ENCODE measurements at regions not wholly inside any gene's neighbourhood (a gene's known extent, or its start where the extent isn't known, plus 50 kb on each side); places are given as distances from the start of the nearest gene placed in this dataset.

- no peak for TF ChIP-seq CREB5 (CRISPR knock-in tag; IDR thresholded peaks at IDR 0.05; ENCODE audit: low read depth)
- no peak for TF ChIP-seq ARNTL (CRISPR knock-in tag; IDR thresholded peaks at IDR 0.05; ENCODE audit: borderline replicate concordance, low read depth)
- ATAC-seq, result no peak
These were observed 114.5 kb downstream of the IRS2 start for GRCh38 chr13:109671919-109672318.

- TF ChIP-seq ISL1 (CRISPR knock-in tag; IDR thresholded peaks at IDR 0.05) (no peak), ESRRG (CRISPR knock-in tag; IDR thresholded peaks at IDR 0.05) (no peak), ARNTL (CRISPR knock-in tag; IDR thresholded peaks at IDR 0.05; ENCODE audit: borderline replicate concordance, low read depth) (no peak), PATZ1 (CRISPR knock-in tag; IDR thresholded peaks at IDR 0.05; ENCODE audit: borderline replicate concordance) (no peak), ZNF565 (CRISPR knock-in tag; conservative IDR thresholded peaks at IDR 0.05; ENCODE audit: low read depth) (no peak), TSHZ2 (CRISPR knock-in tag; IDR thresholded peaks at IDR 0.05) (no peak), BACH2 (CRISPR knock-in tag; IDR thresholded peaks at IDR 0.05; ENCODE audit: borderline replicate concordance) (no peak), PPARA (CRISPR knock-in tag; IDR thresholded peaks at IDR 0.05; ENCODE audit: borderline replicate concordance) (no peak), OSR1 (CRISPR knock-in tag; IDR thresholded peaks at IDR 0.05) (no peak), ZFP30 (CRISPR knock-in tag; IDR thresholded peaks at IDR 0.05) (no peak), SNAI2 (CRISPR knock-in tag; IDR thresholded peaks at IDR 0.05) (no peak), CREB5 (CRISPR knock-in tag; IDR thresholded peaks at IDR 0.05; ENCODE audit: low read depth) (no peak), RARB (CRISPR knock-in tag; IDR thresholded peaks at IDR 0.05) (no peak), ZNF70 (CRISPR knock-in tag; IDR thresholded peaks at IDR 0.05) (no peak), TCF4 (CRISPR knock-in tag; IDR thresholded peaks at IDR 0.05; ENCODE audit: borderline replicate concordance) (no peak)
- no peak for ATAC-seq
These were observed 115.6 kb downstream of the IRS2 start for GRCh38 chr13:109670776-109671175.

- TF ChIP-seq ZC3H10 (CRISPR knock-in tag; IDR thresholded peaks at IDR 0.05) (no peak), ESRRG (CRISPR knock-in tag; IDR thresholded peaks at IDR 0.05) (no peak), OSR1 (CRISPR knock-in tag; IDR thresholded peaks at IDR 0.05) (no peak), CSDC2 (CRISPR knock-in tag; IDR thresholded peaks at IDR 0.05) (no peak), ZFP3 (CRISPR knock-in tag; IDR thresholded peaks at IDR 0.05) (no peak), POU6F1 (CRISPR knock-in tag; IDR thresholded peaks at IDR 0.05; ENCODE audit: borderline replicate concordance, low read depth) (no peak), TSHZ2 (CRISPR knock-in tag; IDR thresholded peaks at IDR 0.05) (no peak), ZNF70 (CRISPR knock-in tag; IDR thresholded peaks at IDR 0.05) (no peak), PPARA (CRISPR knock-in tag; IDR thresholded peaks at IDR 0.05; ENCODE audit: borderline replicate concordance) (no peak), CREB5 (CRISPR knock-in tag; IDR thresholded peaks at IDR 0.05; ENCODE audit: low read depth) (no peak), TOX (CRISPR knock-in tag; IDR thresholded peaks at IDR 0.05; ENCODE audit: borderline replicate concordance) (no peak)
- ATAC-seq, result no peak
These were observed 116.4 kb downstream of the IRS2 start for GRCh38 chr13:109669956-109670355.
